AG10803 (cell line): ENCODE measurements at regions not wholly inside any gene's neighbourhood (a gene's known extent, or its start where the extent isn't known, plus 50 kb on each side); places are given as distances from the start of the nearest gene placed in this dataset.

Experiments
- DNase-seq: peaks from one replicate; pipeline ENCODE4 v3.0.0; 2010; ENCODE audit warnings: low read depth
- H3K4me3 ChIP-seq: 2 replicates; pipeline ENCODE4 v1.5.1; 2011; ENCODE audit warnings: mild to moderate bottlenecking, low read length, control low read depth
- TF ChIP-seq, protein P1 (sequence below): conservative IDR thresholded peaks from 2 replicates; pipeline ENCODE4 v1.5.1; 2011; ENCODE audit warnings: mild to moderate bottlenecking, low read length, control low read depth, inconsistent platforms

GRCh38 chr2:105600949-105601794 is 143.5 kb upstream of the NCK2 start:
- no peak overlapping the region for H3K4me3 ChIP-seq
- TF ChIP-seq, protein P1, sequence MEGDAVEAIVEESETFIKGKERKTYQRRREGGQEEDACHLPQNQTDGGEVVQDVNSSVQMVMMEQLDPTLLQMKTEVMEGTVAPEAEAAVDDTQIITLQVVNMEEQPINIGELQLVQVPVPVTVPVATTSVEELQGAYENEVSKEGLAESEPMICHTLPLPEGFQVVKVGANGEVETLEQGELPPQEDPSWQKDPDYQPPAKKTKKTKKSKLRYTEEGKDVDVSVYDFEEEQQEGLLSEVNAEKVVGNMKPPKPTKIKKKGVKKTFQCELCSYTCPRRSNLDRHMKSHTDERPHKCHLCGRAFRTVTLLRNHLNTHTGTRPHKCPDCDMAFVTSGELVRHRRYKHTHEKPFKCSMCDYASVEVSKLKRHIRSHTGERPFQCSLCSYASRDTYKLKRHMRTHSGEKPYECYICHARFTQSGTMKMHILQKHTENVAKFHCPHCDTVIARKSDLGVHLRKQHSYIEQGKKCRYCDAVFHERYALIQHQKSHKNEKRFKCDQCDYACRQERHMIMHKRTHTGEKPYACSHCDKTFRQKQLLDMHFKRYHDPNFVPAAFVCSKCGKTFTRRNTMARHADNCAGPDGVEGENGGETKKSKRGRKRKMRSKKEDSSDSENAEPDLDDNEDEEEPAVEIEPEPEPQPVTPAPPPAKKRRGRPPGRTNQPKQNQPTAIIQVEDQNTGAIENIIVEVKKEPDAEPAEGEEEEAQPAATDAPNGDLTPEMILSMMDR, result no peak
- DNase-seq, result no peak

GRCh38 chr2:105600602-105600948 is 144.1 kb upstream of the NCK2 start:
- TF ChIP-seq, protein P1, result no peak
- H3K4me3 ChIP-seq, result no peak overlapping the region
- DNase-seq, result no peak

GRCh38 chr2:105600037-105600442 is 144.7 kb upstream of the NCK2 start:
- DNase-seq, result no peak

DNA sequence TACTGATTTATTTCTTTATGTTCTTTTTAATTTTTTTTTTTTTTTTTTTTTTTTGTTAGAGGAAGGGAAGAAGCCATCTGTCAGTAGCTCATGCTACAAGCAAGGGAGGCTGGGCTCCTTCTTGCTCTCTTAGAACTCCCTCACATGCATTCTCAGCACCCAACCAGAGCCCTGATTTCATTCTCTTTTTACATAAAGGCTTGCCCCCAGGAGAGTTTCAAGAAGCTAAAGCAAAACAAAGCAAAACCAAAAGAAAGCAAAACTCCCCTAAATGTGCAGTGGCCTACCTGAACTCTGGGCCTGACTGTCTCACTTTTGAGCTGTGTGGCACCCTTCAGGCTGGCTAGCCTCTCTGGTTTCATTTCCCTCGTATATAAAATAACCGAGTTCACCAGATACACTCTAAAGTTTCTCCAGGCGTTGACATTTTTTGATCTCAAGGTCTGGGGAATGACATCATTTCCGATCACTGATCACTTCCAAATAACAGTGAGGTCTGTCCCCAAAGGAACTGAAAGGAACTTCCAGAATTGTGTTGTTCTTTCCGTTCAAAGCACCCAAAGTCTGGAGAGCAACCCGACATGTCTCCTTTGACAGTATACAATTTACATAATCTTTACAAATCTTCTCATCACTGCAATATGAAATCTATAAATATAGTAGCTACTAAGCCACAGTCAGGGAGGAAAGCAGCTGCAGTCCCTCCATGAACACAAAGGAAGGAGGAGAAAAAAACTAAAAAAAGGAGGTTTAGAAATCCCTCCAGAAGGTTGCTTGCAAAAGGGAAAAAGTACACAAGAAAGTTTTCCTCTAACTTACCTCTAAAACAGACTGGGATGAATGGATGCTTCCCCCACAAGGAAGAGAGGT is 145.6 kb upstream of the NCK2 start:
- DNase-seq, result no peak
- TF ChIP-seq, protein P1, result no peak
- H3K4me3 ChIP-seq, result no peak overlapping the region

More at GRCh38 chr2:105600037-105600442, 144.7 kb upstream of the NCK2 start:
- TF ChIP-seq, protein P1, result no peak
- H3K4me3 ChIP-seq, result no peak overlapping the region

GRCh38 chr2:105597806-105598803 is 146.6 kb upstream of the NCK2 start:
- DNase-seq, result no peak
- no peak overlapping the region for H3K4me3 ChIP-seq
- TF ChIP-seq, protein P1, result no peak

DNA sequence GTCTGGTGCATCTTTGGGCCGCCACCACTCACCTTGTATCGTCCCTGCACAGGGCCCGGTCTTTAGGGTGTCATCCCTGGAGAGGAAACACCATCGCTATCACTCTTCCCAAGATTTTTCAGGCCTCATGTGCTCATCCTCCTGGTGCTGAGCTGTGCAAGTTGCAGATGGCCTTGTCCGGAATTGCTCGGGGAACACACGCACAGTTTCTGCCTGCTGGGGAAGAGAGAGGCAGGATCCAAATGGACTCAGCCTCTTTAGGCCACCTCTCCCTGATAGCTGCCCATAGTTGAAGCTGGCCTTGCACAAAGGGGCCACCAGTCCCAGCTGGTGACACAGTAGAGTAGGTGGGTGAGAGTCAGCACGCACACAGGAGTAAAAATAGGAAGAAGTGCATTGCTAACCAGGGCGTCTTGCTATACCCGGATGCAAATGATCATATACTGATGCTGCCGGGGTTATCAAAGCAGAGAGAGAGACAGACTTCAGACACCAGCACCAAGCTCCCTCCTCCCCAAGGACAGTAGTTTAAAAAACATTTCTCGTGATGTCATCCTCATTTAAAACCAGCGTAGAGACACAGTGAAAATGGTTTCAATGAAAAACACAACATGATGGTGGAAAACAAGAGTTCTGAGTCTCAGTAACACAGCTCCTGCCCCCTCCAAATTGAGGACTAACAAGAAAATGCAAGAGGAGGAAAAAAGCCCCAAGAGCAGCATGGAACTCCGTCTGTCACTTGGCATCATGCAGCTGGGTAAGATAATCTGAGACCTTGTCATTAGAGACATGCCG is 147.5 kb upstream of the NCK2 start:
- H3K4me3 ChIP-seq, result no peak overlapping the region
- TF ChIP-seq, protein P1, result no peak
- DNase-seq, result no peak
